SK-N-SH treated with all-trans-retinoic acid at 6 μM for 48 hours (cell line): ENCODE measurements at regions not wholly inside any gene's neighbourhood (a gene's known extent, or its start where the extent isn't known, plus 50 kb on each side); places are given as distances from the start of the nearest gene placed in this dataset.

ENCODE experiments used
- ATAC-seq: fragments of 200-7000 bp; cut with Tn5 transposase; 3 replicates; pipeline ENCODE4 v1.9.1; 2020; ENCODE audit warnings: mild to moderate bottlenecking, moderate library complexity
- ARNTL ChIP-seq: fragments of 450-650 bp; formaldehyde crosslinking; IDR thresholded peaks from 2 replicates; pipeline ENCODE4 v1.5.0; 2020; ENCODE audit warnings: low read depth, mild to moderate bottlenecking, moderate library complexity, borderline replicate concordance
- CSDC2 ChIP-seq: fragments of 250-450 bp; sonication (Bioruptor Pico); IDR thresholded peaks from 2 replicates; pipeline ENCODE4 v1.5.0; 2020; ENCODE audit warnings: mild to moderate bottlenecking, moderate library complexity
- ISL1 ChIP-seq: fragments of 250-450 bp; sonication (Bioruptor Pico); IDR thresholded peaks from 2 replicates; pipeline ENCODE4 v2.1.2; 2022; ENCODE audit warnings: mild to moderate bottlenecking, moderate library complexity
- OSR1 ChIP-seq: fragments of 250-450 bp; sonication (Bioruptor Pico); IDR thresholded peaks from 2 replicates; pipeline ENCODE4 v1.8.0; 2022; ENCODE audit warnings: moderate library complexity, mild to moderate bottlenecking, inconsistent platforms
- PPARA ChIP-seq: fragments of 250-450 bp; sonication (Bioruptor Pico); IDR thresholded peaks from 2 replicates; pipeline ENCODE4 v1.5.0; 2020; ENCODE audit warnings: mild to moderate bottlenecking, borderline replicate concordance
- SNAI2 ChIP-seq: fragments of 250-450 bp; sonication (Bioruptor Pico); IDR thresholded peaks from 2 replicates; pipeline ENCODE4 v1.5.0; 2020; ENCODE audit warnings: mild to moderate bottlenecking, moderate library complexity
- TCF4 ChIP-seq: fragments of 250-450 bp; sonication (Bioruptor Pico); IDR thresholded peaks from 2 replicates; pipeline ENCODE4 v1.8.0; 2021; ENCODE audit warnings: mild to moderate bottlenecking, moderate library complexity, borderline replicate concordance
- TOX ChIP-seq: fragments of 250-450 bp; sonication (Bioruptor Pico); IDR thresholded peaks from 2 replicates; pipeline ENCODE4 v1.8.0; 2021; ENCODE audit warnings: mild to moderate bottlenecking, moderate library complexity, borderline replicate concordance
- ZC3H10 ChIP-seq: fragments of 250-450 bp; sonication (Bioruptor Pico); IDR thresholded peaks from 2 replicates; pipeline ENCODE4 v1.5.1; 2021; ENCODE audit warnings: mild to moderate bottlenecking, moderate library complexity
- ZFP3 ChIP-seq: fragments of 250-450 bp; sonication (Bioruptor Pico); IDR thresholded peaks from 2 replicates; pipeline ENCODE4 v1.5.0; 2020; ENCODE audit warnings: mild to moderate bottlenecking, moderate library complexity
- ZFP30 ChIP-seq: fragments of 450-650 bp; formaldehyde crosslinking; IDR thresholded peaks from 2 replicates; pipeline ENCODE4 v1.5.0; 2022; ENCODE audit warnings: mild to moderate bottlenecking, moderate library complexity
- ZNF8 ChIP-seq: fragments of 450-650 bp; formaldehyde crosslinking; IDR thresholded peaks from 2 replicates; pipeline ENCODE4 v1.5.0; 2020; ENCODE audit warnings: mild to moderate bottlenecking, moderate library complexity
- TF ChIP-seq, protein P1 (sequence below): fragments of 250-450 bp; sonication (Bioruptor Pico); IDR thresholded peaks from 2 replicates; pipeline ENCODE4 v1.5.1; 2020; ENCODE audit warnings: low read depth, mild to moderate bottlenecking, moderate library complexity
- TF ChIP-seq, protein P2 (sequence below): fragments of 250-450 bp; sonication (Bioruptor Pico); IDR thresholded peaks from 2 replicates; pipeline ENCODE4 v1.8.0; 2020; ENCODE audit warnings: mild to moderate bottlenecking, moderate library complexity, borderline replicate concordance
- TF ChIP-seq, protein P3 (sequence below): fragments of 250-450 bp; sonication (Bioruptor Pico); IDR thresholded peaks from 2 replicates; pipeline ENCODE4 v1.5.0; 2020; ENCODE audit warnings: mild to moderate bottlenecking, moderate library complexity

DNA sequence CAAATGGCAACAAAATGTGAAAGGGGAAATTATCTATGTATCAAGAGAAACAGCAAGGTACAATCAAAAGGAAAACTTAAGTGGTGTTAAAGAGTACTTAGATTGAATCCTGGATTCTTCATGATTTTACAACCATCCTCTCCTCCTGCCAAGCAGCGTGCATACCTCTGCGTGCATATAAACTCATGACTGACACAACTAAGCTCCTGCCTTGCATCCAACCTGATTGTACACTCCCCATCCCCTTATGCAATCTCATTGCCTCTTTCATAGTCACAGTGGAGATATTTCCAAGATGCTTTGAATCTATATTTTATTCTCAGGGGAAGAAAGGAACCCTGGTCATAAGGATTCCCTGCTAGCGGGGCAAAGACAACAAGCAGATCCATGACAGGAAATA lies 499.9 kb downstream of the KCTD12 start:
- ATAC-seq: no peak
- TF ChIP-seq ZFP3 (CRISPR knock-in tag): no peak
- no peak for TF ChIP-seq OSR1 (CRISPR knock-in tag)
- TF ChIP-seq, protein P1, sequence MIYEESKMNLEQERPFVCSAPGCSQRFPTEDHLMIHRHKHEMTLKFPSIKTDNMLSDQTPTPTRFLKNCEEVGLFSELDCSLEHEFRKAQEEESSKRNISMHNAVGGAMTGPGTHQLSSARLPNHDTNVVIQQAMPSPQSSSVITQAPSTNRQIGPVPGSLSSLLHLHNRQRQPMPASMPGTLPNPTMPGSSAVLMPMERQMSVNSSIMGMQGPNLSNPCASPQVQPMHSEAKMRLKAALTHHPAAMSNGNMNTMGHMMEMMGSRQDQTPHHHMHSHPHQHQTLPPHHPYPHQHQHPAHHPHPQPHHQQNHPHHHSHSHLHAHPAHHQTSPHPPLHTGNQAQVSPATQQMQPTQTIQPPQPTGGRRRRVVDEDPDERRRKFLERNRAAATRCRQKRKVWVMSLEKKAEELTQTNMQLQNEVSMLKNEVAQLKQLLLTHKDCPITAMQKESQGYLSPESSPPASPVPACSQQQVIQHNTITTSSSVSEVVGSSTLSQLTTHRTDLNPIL (CRISPR knock-in tag): no peak
- no peak for TF ChIP-seq ARNTL (CRISPR knock-in tag)
- no peak for TF ChIP-seq ZFP30 (CRISPR knock-in tag)
- no peak for TF ChIP-seq TOX (CRISPR knock-in tag)
- TF ChIP-seq PPARA (CRISPR knock-in tag): no peak
- TF ChIP-seq, protein P2, sequence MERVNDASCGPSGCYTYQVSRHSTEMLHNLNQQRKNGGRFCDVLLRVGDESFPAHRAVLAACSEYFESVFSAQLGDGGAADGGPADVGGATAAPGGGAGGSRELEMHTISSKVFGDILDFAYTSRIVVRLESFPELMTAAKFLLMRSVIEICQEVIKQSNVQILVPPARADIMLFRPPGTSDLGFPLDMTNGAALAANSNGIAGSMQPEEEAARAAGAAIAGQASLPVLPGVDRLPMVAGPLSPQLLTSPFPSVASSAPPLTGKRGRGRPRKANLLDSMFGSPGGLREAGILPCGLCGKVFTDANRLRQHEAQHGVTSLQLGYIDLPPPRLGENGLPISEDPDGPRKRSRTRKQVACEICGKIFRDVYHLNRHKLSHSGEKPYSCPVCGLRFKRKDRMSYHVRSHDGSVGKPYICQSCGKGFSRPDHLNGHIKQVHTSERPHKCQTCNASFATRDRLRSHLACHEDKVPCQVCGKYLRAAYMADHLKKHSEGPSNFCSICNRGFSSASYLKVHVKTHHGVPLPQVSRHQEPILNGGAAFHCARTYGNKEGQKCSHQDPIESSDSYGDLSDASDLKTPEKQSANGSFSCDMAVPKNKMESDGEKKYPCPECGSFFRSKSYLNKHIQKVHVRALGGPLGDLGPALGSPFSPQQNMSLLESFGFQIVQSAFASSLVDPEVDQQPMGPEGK: no peak
- no peak for TF ChIP-seq ZC3H10 (CRISPR knock-in tag)
- TF ChIP-seq CSDC2 (CRISPR knock-in tag): no peak

DNA sequence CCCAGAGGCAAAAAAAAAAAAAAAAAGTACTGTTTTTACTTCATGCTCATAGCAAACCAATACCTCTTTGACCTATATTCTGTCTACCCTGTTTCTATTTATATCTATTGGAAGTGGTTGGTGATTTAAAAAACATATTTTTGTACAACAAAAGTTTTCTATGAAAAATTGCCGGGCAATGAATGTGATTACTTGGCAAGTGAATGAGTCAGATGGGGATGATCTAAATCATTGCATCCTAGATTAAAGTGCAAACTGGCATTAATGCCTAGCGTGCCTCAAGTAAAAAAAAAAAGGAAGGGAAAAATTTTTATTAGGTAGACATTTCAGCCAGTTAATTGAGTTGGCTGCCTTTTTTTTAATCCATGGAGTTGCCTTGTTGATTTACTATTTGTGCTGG lies 500.6 kb downstream of the KCTD12 start:
- TF ChIP-seq, protein P1 (CRISPR knock-in tag): no peak
- TF ChIP-seq ZFP30 (CRISPR knock-in tag) (no peak), ISL1 (CRISPR knock-in tag) (no peak)
- ATAC-seq: no peak

DNA sequence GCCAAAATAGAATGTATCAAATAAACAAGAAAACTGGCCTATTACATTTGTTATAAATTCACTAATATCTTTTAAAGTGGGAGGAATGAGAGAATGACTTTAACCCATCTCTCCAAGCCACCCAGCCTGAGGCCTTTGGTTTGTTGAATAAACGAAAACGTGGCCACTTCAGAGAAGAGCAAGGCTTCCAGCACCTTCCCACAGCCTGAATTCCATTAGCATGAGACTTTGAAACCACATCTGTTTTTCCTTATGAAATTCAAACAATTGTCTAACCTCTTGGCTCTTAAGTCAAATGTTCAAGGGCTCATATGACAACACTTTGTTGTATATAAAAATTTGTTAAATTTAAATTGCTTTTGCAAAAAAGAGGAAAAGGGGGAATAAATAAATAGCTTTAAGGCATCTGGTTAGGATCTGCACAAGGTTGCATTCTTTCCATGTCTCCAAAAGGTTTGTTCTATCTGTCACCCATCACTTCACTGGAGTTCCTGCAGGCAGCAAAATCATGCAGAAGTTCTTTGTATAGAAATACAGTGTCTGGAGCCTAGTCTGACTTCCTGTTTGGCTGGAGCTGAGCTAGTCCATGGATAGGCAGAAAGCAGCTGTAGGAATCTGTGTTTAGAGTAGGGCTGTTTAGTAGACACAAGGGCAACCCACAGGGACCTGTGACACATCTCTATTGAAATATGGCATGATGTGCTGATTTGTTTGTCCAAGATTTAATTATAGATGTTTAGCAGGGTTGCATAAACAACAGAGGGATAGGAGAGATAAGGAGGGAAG lies 502.3 kb downstream of the KCTD12 start:
- TF ChIP-seq TCF4 (CRISPR knock-in tag): peak; percentile 47; the same call in 1 of the 2 replicates
- 0 out of 2 replicates have a peak, but pooled peaks have one; percentile 4 for TF ChIP-seq ZNF8 (CRISPR knock-in tag)
- TF ChIP-seq, protein P3, sequence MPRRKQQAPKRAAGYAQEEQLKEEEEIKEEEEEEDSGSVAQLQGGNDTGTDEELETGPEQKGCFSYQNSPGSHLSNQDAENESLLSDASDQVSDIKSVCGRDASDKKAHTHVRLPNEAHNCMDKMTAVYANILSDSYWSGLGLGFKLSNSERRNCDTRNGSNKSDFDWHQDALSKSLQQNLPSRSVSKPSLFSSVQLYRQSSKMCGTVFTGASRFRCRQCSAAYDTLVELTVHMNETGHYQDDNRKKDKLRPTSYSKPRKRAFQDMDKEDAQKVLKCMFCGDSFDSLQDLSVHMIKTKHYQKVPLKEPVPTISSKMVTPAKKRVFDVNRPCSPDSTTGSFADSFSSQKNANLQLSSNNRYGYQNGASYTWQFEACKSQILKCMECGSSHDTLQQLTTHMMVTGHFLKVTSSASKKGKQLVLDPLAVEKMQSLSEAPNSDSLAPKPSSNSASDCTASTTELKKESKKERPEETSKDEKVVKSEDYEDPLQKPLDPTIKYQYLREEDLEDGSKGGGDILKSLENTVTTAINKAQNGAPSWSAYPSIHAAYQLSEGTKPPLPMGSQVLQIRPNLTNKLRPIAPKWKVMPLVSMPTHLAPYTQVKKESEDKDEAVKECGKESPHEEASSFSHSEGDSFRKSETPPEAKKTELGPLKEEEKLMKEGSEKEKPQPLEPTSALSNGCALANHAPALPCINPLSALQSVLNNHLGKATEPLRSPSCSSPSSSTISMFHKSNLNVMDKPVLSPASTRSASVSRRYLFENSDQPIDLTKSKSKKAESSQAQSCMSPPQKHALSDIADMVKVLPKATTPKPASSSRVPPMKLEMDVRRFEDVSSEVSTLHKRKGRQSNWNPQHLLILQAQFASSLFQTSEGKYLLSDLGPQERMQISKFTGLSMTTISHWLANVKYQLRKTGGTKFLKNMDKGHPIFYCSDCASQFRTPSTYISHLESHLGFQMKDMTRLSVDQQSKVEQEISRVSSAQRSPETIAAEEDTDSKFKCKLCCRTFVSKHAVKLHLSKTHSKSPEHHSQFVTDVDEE: peak; percentile 68; the same call in 1 of the 2 replicates
- TF ChIP-seq SNAI2 (CRISPR knock-in tag): no peak
- TF ChIP-seq, protein P2: no peak
- TF ChIP-seq, protein P1 (CRISPR knock-in tag): no peak
- no peak for TF ChIP-seq TOX (CRISPR knock-in tag)
- ATAC-seq: peak; percentile 79
